WI38 (cell line): ENCODE measurements at regions not wholly inside any gene's neighbourhood (a gene's known extent, or its start where the extent isn't known, plus 50 kb on each side); places are given as distances from the start of the nearest gene placed in this dataset.
A peak's percentile ranks its signal among the peaks of the same experiment; 100 is the strongest.
"Not testable (repeated sequence)": the region's sequence is repeated elsewhere in the genome, so short reads cannot be mapped to it uniquely, and the experiment has no call there.

Experiments used
- H3K4me3 ChIP-seq: 2 replicates; pipeline ENCODE4 v1.5.1; 2011; ENCODE audit warnings: low read depth, mild to moderate bottlenecking, control low read depth, low read length
- TF ChIP-seq, protein P1 (sequence below): IDR thresholded peaks from 2 replicates; pipeline ENCODE4 v1.5.1; 2012; ENCODE audit warnings: low read depth, mild to moderate bottlenecking, control low read depth, low read length

DNA sequence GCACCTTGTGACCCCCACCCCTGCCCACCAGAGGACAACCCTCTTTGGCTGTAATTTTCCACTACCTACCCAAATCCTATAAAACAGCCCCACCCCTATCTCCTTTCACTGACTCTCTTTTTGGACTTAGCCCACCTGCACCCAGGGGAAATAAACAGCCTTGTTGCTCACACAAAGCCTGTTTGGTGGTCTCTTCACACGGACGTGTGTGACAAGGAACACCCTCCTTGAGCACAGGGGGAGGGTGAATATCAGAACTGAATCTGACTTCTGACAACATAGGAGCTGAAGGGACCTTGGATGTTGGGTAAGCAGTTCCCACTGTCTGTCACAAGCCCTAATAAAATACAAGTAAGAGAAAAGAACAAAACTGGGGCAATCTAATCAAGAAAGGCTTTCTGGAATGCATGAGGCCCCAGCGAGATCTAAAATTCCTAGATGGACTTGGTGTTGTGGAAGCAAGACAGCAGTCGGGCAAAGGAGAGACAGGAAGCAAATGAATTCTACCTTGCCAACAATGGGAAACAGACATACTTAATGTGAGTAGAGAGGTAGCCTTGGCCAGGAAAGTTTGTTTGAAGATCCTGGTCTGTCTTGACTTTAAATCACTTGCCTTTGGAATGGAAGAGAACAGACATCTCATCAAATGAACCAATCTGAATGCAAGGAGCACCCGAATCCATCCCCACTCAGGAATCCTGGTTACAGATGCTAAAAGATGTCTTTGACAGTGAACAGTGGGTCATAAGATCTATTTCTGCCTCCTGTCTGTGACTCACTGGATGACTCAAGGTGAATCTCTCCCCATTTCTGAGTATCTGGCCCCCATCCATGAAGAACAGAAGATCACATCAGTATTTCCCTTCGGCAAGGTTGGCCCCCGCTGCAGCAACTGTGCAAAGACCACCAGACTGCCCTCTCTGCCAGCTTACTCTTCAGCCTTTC, 53.3 kb downstream of the OLFML3 start:
- TF ChIP-seq, protein P1, sequence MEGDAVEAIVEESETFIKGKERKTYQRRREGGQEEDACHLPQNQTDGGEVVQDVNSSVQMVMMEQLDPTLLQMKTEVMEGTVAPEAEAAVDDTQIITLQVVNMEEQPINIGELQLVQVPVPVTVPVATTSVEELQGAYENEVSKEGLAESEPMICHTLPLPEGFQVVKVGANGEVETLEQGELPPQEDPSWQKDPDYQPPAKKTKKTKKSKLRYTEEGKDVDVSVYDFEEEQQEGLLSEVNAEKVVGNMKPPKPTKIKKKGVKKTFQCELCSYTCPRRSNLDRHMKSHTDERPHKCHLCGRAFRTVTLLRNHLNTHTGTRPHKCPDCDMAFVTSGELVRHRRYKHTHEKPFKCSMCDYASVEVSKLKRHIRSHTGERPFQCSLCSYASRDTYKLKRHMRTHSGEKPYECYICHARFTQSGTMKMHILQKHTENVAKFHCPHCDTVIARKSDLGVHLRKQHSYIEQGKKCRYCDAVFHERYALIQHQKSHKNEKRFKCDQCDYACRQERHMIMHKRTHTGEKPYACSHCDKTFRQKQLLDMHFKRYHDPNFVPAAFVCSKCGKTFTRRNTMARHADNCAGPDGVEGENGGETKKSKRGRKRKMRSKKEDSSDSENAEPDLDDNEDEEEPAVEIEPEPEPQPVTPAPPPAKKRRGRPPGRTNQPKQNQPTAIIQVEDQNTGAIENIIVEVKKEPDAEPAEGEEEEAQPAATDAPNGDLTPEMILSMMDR: no peak

DNA sequence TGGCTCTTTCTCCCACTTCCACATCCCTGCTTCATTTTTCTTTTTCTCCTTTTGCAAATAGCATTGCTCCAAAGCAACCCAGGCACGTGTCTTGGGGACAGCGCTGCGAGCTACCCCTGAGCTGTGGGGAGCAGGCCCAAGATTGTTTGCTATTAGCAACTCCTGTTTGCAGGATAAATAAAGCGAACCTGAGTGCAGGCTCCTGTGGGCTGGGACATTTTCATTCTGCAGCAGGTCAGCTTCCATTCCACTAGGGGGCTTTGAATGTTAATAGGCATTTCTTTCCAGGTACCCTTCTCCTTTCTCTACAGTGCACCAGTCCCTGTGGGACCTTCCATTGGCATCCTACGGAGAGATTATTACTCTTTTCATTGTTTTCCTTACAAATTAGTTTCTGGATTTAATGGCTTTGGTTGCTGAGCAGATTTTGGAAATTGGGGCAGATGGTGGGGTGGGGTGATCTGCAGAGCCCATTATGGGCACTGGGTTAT, 54.0 kb downstream of the OLFML3 start:
- H3K4me3 ChIP-seq: no peak overlapping the region
- TF ChIP-seq, protein P1: peak; percentile 35; the same call in 1 of the 2 replicates

More for the DNA sequence above, 53.3 kb downstream of the OLFML3 start:
- no peak overlapping the region for H3K4me3 ChIP-seq

DNA sequence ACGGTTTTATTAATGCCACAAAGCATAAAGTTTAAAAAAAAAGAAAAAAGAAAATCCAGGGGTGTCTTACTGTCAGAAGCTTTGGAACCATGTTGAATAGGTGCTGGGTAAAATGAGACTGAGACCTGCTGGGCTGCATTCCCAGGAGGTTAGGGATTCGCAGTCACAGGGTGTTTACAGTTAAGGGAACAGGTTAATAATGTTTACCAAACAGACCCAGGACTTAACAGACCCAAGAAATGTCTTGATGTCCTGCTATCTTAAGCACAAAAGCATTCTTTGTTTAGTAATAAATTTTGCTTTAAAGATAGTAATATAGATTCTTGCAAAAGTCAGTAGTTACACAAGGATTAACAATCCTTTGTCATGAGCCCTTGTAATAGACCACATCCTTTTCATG, 54.7 kb downstream of the OLFML3 start:
- TF ChIP-seq, protein P1: no peak
- H3K4me3 ChIP-seq: no peak overlapping the region

DNA sequence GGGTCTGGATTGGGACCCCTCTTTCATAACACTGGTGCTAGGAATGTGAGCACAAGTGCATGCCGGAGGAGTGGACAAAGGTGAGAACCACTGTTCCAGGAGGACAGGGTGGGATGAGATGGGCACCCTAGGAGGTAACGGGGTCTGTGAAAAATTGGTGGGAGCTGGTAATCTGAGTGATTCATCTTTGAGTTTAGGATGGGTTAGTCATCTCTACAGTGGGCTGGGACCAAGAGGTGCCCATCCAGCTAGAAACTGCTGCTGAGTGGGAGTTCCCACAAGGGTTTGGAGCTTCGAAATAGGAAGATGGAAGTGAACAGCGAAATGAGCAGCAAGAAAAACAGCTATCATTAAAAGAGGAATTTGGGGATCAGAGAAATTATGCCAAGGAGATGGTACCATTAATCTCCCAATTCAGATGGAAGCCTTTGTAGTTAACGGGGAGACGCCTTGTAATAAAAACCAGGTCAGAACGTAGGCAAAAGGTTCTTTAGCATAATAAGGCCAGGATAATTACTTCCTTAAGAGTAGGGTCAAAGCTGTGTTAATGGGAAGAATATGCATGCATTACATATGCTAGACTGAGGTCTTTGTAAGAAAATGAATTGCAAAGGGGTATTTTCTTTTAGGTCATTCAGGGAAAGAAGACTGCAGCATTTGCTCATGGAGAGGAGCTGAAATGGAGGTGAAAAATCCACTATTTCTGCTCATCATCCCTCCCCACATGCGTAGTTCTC, 55.5 kb downstream of the OLFML3 start:
- H3K4me3 ChIP-seq: no peak overlapping the region
- TF ChIP-seq, protein P1: no peak

DNA sequence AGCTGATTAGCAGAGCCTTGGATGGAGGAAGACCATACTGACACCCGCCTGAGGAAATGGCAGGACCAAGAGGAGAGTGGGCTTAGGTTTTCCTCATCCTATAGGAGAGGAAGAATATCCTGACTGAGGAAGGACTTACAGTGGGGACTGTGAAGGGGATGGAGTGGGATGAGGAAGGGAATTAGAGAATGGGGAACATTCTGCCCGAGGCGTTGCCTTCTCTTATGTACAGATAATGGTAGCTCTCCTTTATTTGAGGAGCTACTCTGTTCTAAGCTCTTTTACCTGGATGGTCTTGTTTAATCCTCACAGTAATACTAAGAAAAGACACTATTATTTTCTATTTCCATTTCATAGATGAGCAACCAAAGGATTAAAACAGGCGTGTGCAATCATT, 56.0 kb downstream of the OLFML3 start:
- no peak overlapping the region for H3K4me3 ChIP-seq
- TF ChIP-seq, protein P1: no peak

DNA sequence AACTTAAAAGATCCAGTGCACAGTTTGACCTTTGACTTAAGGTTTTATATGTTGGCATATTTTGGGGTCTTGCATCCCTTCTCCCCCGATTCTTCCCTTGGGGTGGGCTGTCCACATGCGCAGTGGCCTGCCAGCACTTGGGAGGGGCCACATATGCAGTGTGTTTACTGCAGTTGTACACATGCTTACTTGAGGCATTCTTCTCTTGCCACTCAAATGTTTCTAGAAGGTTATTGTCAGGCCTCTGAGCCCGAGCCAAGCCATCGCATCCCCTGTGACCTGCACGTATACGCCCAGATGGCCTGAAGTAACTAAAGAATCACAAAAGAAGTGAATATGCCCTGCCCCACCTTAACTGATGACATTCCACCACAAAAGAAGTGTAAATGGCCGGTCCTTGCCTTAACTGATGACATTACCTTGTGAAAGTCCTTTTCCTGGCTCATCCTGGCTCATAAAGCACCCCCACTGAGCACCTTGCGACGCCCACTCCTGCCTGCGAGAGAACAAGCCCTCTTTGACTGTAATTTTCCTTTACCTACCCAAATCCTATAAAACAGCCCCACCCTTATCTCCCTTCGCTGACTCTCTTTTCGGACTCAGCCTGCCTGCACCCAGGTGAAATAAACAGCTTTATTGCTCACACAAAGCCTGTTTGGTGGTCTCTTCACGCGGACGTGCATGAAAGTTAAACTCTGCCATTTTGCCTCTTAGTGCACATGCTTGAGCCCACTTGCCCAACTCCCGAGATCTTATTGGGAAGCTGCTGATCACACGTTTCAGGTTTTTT, 57.8 kb downstream of the OLFML3 start:
- H3K4me3 ChIP-seq: not testable (repeated sequence)

DNA sequence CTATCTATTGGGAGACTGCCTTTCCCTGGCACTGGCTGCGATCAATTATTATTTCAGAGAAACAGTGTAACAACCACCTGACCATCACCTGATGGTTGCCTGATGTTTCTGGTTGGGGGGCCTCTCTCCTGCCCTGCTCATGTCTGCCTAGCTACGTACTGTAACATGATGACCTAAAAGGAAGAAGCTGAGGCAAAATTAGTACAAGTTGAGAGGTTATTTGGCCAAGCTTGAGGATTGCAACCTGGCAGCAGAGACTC, 58.3 kb downstream of the OLFML3 start:
- H3K4me3 ChIP-seq: no peak overlapping the region
- TF ChIP-seq, protein P1: no peak
